ENCODE measurements at regions not wholly inside any gene's neighbourhood (a gene's known extent, or its start where the extent isn't known, plus 50 kb on each side); places are given as distances from the start of the nearest gene placed in this dataset.

DNA sequence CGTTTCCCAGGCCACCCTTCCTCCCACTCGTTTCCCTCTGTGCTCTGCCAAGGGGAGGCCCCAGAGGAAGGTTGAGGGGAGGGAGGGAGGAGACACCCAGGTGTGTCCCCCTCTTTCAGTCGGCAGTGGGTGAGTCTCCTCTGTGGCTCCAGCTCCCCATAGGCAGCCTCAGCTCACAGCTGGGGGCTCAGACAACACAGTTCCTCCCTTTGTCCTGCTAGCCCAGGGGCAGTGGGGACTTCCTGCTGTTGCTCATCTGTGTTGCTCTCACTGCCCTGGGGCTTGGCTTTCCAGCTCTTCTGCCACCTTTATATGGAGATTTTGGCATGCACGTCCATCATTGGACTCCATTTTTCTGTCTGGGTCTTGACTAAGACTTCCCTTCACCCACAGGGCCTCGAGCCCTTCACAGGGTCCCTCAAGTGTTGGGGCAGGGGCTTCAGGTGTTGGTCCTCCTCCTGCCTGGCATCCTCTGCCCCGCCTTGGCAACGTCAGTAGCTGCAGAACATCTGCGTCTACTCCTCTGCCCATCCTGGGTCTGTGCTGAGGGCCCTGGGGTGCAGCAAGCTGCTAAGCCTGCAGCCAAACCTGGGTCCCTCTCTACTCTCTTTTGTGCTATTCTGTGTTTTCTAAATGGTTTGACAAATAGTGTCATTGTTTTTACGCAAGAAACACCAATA lies 190.6 kb upstream of the PMEPA1 start:
- intact Hi-C loops (cut with DNase I), result no loop called here
- FAIRE-seq, result no peak
- no peak for DNase-seq

DNA sequence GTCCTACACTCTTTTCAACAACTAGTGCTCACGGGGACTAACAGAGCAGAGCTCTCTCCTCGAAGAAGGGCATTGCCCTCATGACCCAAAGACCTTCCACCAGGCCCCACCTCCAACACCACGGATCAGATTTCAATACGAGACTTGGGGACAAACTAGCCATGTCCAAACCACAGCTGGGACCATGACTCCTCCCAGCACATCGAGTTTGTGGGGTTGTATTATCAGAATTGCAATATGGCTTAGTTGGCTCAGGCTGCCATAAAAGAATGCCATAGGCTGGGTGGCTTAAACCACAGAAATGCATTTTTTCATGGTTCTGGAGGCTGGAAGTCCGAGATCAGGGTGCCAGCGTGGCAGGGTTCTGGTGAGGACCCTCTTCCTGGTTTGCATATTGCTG lies 189.7 kb upstream of the PMEPA1 start:
- H3K36me3 ChIP-seq (ENCODE audit: control insufficient read depth in 2 of 3, insufficient read depth in 3 of 3, low read length in 3 of 3), result no peaks in the 10 kb centered on the region
- TF ChIP-seq, protein P1, sequence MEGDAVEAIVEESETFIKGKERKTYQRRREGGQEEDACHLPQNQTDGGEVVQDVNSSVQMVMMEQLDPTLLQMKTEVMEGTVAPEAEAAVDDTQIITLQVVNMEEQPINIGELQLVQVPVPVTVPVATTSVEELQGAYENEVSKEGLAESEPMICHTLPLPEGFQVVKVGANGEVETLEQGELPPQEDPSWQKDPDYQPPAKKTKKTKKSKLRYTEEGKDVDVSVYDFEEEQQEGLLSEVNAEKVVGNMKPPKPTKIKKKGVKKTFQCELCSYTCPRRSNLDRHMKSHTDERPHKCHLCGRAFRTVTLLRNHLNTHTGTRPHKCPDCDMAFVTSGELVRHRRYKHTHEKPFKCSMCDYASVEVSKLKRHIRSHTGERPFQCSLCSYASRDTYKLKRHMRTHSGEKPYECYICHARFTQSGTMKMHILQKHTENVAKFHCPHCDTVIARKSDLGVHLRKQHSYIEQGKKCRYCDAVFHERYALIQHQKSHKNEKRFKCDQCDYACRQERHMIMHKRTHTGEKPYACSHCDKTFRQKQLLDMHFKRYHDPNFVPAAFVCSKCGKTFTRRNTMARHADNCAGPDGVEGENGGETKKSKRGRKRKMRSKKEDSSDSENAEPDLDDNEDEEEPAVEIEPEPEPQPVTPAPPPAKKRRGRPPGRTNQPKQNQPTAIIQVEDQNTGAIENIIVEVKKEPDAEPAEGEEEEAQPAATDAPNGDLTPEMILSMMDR (IDR thresholded peaks at IDR 0.05; ENCODE audit: borderline replicate concordance, extremely low read depth, insufficient read depth), result no peak
- H3K27me3 ChIP-seq (ENCODE audit: control insufficient read depth, insufficient read depth, low read length), result no peaks in the 10 kb centered on the region
- intact Hi-C loops (cut with DNase I), result no loop called here
- no peak overlapping the region for H3K4me3 ChIP-seq (ENCODE audit: low read length in 3 of 3)
- H3K4me1 ChIP-seq (ENCODE audit: control insufficient read depth in 2 of 3, insufficient read depth in 2 of 3, low read depth in 1 of 3, low read length in 3 of 3), result peaks cover 0 to 15% (median 2%) of the 10 kb centered on the region in 3 donors
- DNase-seq, result no peak
- FAIRE-seq, result no peak
- H3K27ac ChIP-seq (ENCODE audit: low read depth in 2 of 2, low read length in 2 of 2), result no peak overlapping the region
- H3K9ac ChIP-seq (ENCODE audit: low read length in 3 of 3), result no peak overlapping the region
- no peaks in the 10 kb centered on the region for H3K9me3 ChIP-seq (ENCODE audit: control insufficient read depth in 2 of 3, insufficient read depth in 1 of 3, low read length in 3 of 3)

More for the DNA sequence above, 190.6 kb upstream of the PMEPA1 start:
- peaks cover 0 to 15% (median 2%) of the 10 kb centered on the region in 3 donors for H3K4me1 ChIP-seq (ENCODE audit: control insufficient read depth in 2 of 3, insufficient read depth in 2 of 3, low read depth in 1 of 3, low read length in 3 of 3)
- H3K4me3 ChIP-seq (ENCODE audit: low read length in 3 of 3), result no peak overlapping the region
- TF ChIP-seq, protein P1 (IDR thresholded peaks at IDR 0.05; ENCODE audit: borderline replicate concordance, extremely low read depth, insufficient read depth), result no peak
- H3K9ac ChIP-seq (ENCODE audit: low read length in 3 of 3), result no peak overlapping the region
- H3K9me3 ChIP-seq (ENCODE audit: control insufficient read depth in 2 of 3, insufficient read depth in 1 of 3, low read length in 3 of 3), result no peaks in the 10 kb centered on the region
- no peak overlapping the region for H3K27ac ChIP-seq (ENCODE audit: low read depth in 2 of 2, low read length in 2 of 2)
- no peaks in the 10 kb centered on the region for H3K36me3 ChIP-seq (ENCODE audit: control insufficient read depth in 2 of 3, insufficient read depth in 3 of 3, low read length in 3 of 3)
- H3K27me3 ChIP-seq (ENCODE audit: control insufficient read depth, insufficient read depth, low read length), result no peaks in the 10 kb centered on the region

DNA sequence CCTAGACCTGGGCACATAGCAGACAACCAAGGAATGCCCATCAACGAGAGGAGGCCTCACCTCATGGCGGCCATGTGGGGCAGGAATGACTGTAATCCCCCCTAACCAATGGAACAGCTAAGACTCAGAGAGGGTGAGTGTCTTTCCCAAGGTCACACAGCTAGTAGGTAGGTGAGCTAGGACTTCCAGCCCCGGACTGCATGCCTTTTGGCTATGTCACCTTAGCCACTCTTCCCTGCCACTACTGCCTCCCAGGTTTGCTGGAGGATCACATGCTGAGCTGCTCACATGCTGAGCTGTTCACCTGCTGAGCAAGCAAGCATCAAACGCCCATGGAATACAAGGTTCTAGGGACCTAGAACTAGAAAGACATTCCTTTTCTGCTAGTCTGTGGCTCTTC lies 188.5 kb upstream of the PMEPA1 start:
- peaks cover 0 to 15% (median 2%) of the 10 kb centered on the region in 3 donors for H3K4me1 ChIP-seq (ENCODE audit: control insufficient read depth in 2 of 3, insufficient read depth in 2 of 3, low read depth in 1 of 3, low read length in 3 of 3)
- no peaks in the 10 kb centered on the region for H3K27me3 ChIP-seq (ENCODE audit: control insufficient read depth, insufficient read depth, low read length)
- no peak for DNase-seq
- TF ChIP-seq, protein P1 (IDR thresholded peaks at IDR 0.05; ENCODE audit: borderline replicate concordance, extremely low read depth, insufficient read depth), result no peak
- no peaks in the 10 kb centered on the region for H3K9me3 ChIP-seq (ENCODE audit: control insufficient read depth in 2 of 3, insufficient read depth in 1 of 3, low read length in 3 of 3)
- no peak overlapping the region for H3K4me3 ChIP-seq (ENCODE audit: low read length in 3 of 3)
- no peak overlapping the region for H3K9ac ChIP-seq (ENCODE audit: low read length in 3 of 3)
- no peak overlapping the region for H3K27ac ChIP-seq (ENCODE audit: low read depth in 2 of 2, low read length in 2 of 2)
- intact Hi-C loops (cut with DNase I), result no loop called here
- H3K36me3 ChIP-seq (ENCODE audit: control insufficient read depth in 2 of 3, insufficient read depth in 3 of 3, low read length in 3 of 3), result no peaks in the 10 kb centered on the region
- no peak for FAIRE-seq

DNA sequence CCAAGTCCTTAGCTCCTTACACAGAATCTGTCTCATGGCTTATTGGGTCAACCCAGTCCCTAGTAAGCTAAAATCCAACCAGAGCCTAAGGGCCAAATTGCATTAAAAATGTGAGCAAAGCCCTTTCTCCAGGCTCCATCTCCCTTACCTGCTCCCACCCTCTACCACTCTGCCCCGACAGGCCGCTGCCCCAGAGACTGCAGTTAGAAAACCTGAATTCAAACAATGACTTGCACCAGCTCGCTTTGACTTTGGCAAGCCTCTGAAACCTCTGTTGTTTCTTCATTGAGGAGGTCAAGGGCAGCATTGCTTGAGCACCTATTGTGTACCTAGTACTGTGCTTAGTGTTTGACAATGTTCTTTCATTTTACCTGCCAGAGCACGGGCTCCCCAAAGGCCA lies 188.1 kb upstream of the PMEPA1 start:
- no peak for FAIRE-seq

More for the DNA sequence above, 188.1 kb upstream of the PMEPA1 start:
- TF ChIP-seq, protein P1 (IDR thresholded peaks at IDR 0.05; ENCODE audit: borderline replicate concordance, extremely low read depth, insufficient read depth), result no peak
- Histone ChIP-seq H3K9me3 (ENCODE audit: control insufficient read depth in 2 of 3, insufficient read depth in 1 of 3, low read length in 3 of 3) (no peaks in the 10 kb centered on the region), H3K4me1 (ENCODE audit: control insufficient read depth in 2 of 3, insufficient read depth in 2 of 3, low read depth in 1 of 3, low read length in 3 of 3) (peaks cover 0 to 15% (median 2%) of the 10 kb centered on the region in 3 donors), H3K9ac (ENCODE audit: low read length in 3 of 3) (no peak overlapping the region), H3K4me3 (ENCODE audit: low read length in 3 of 3) (no peak overlapping the region), H3K27me3 (ENCODE audit: control insufficient read depth, insufficient read depth, low read length) (no peaks in the 10 kb centered on the region), H3K27ac (ENCODE audit: low read depth in 2 of 2, low read length in 2 of 2) (no peak overlapping the region), H3K36me3 (ENCODE audit: control insufficient read depth in 2 of 3, insufficient read depth in 3 of 3, low read length in 3 of 3) (no peaks in the 10 kb centered on the region)
- intact Hi-C loops (cut with DNase I), result no loop called here
- DNase-seq, result no peak

Measured in kidney (tissue), 13 donors.